GM12878 (cell line): ENCODE measurements at regions not wholly inside any gene's neighbourhood (a gene's known extent, or its start where the extent isn't known, plus 50 kb on each side); places are given as distances from the start of the nearest gene placed in this dataset.

ENCODE experiments used
- ATAC-seq: fragments of 200-7000 bp; cut with Tn5 transposase; 3 replicates; pipeline ENCODE4 v1.9.1; 2020; ENCODE audit warnings: mild to moderate bottlenecking, moderate library complexity
- BruUV-seq: library from RNA; stranded (reverse); fragments of 400-500 nt; replicated peaks from 2 replicates; lab custom pipeline; 2021; lab: Mats Ljungman, UMichigan
- CTCF ChIA-PET: fragments of 300-600 bp; sonication (Branson Sonifier 250); formaldehyde crosslinking; extraction: SDS; loops from one replicate; lab custom pipeline; 2021; ENCODE audit warnings: inconsistent platforms; lab: Yijun Ruan, JAX
- POLR2A ChIA-PET: fragments of 350-600 bp; formaldehyde crosslinking; extraction: SDS; loops from one replicate; lab custom pipeline; 2021; ENCODE audit warnings: inconsistent platforms; lab: Charles Lee
- RAD21 ChIA-PET: fragments of 300-600 bp; sonication (Branson Sonifier 250); formaldehyde crosslinking; loops from one replicate; lab custom pipeline; 2023; ENCODE audit warnings: antibody characterized with exemption; ENCODE audit not compliant: unreplicated experiment; lab: Charles Lee
- SMC1A ChIA-PET: fragments of 300-600 bp; sonication (Branson Sonifier 250); formaldehyde crosslinking; loops from one replicate; lab custom pipeline; 2023; ENCODE audit not compliant: unreplicated experiment, uncharacterized antibody; lab: Charles Lee
- DNase-seq: peaks from one replicate; pipeline ENCODE4 v3.0.0-alpha.2; 2011; ENCODE audit warnings: low read depth, low spot score
- FAIRE-seq: peaks from 3 replicates; lab custom pipeline; 2011; peaks lifted over from hg19 to GRCh38; lab: Jason Lieb, UNC
- H2AFZ ChIP-seq: 2 replicates; pipeline ENCODE4 v1.6.0; 2011; ENCODE audit warnings: low read depth, low read length, control low read depth; ENCODE audit not compliant: control insufficient read depth
- H3K27ac ChIP-seq: 2 replicates; pipeline ENCODE4 v1.5.1; 2011; ENCODE audit warnings: control low read depth; ENCODE audit not compliant: control insufficient read depth, insufficient read depth
- H3K27me3 ChIP-seq, 2 experiments: replicated peaks in 1 of 2; 2 replicates each; pipeline versions ENCODE4 v1.6.0 to v1.6.1; 2011; ENCODE audit warnings: low read length in 1 of 2; ENCODE audit not compliant: control insufficient read depth in 2 of 2, insufficient read depth in 2 of 2
- H3K36me3 ChIP-seq, 2 experiments: 2 replicates each; pipeline ENCODE4 v1.5.1; 2011; ENCODE audit warnings: low read length in 1 of 2; ENCODE audit not compliant: control insufficient read depth in 2 of 2, insufficient read depth in 2 of 2
- H3K4me1 ChIP-seq: 2 replicates; pipeline ENCODE4 v1.6.1; 2011; ENCODE audit warnings: mild to moderate bottlenecking, low read length, moderate library complexity, mixed read lengths; ENCODE audit not compliant: control insufficient read depth, insufficient read depth
- H3K4me2 ChIP-seq: 2 replicates; pipeline ENCODE4 v1.6.0; 2011; ENCODE audit warnings: control low read depth; ENCODE audit not compliant: control insufficient read depth, insufficient read depth
- H3K4me3 ChIP-seq: fragments of 200-600 bp; sonication (generic); 2 replicates; pipeline ENCODE4 v1.5.1; 2016
- H3K79me2 ChIP-seq: 2 replicates; pipeline ENCODE4 v1.6.0; 2011; ENCODE audit warnings: low read length; ENCODE audit not compliant: control insufficient read depth, insufficient read depth
- H3K9ac ChIP-seq: 2 replicates; pipeline ENCODE4 v1.8.0; 2011; ENCODE audit warnings: low read length, control low read depth, mixed read lengths; ENCODE audit not compliant: control insufficient read depth, insufficient read depth
- H3K9me3 ChIP-seq: replicated peaks from 3 replicates; pipeline ENCODE4 v1.5.1; 2011; ENCODE audit warnings: mild to moderate bottlenecking, low read length; ENCODE audit not compliant: control insufficient read depth, insufficient read depth
- H4K20me1 ChIP-seq: 2 replicates; pipeline ENCODE4 v1.6.0; 2011; ENCODE audit not compliant: control insufficient read depth, insufficient read depth
- BRCA1 ChIP-seq: IDR thresholded peaks from 2 replicates; pipeline ENCODE4 v1.6.1; 2011; ENCODE audit warnings: low read depth, low read length, improper control_type of control experiment
- MEF2A ChIP-seq: IDR thresholded peaks from 2 replicates; pipeline ENCODE4 v1.6.1; 2011; ENCODE audit warnings: low read depth, mild to moderate bottlenecking, low read length, moderate library complexity; ENCODE audit not compliant: insufficient read depth
- PRDM15 ChIP-seq: fragments of 450-650 bp; formaldehyde crosslinking; IDR thresholded peaks from 2 replicates; pipeline ENCODE4 v1.4.0; 2020; ENCODE audit warnings: mild to moderate bottlenecking, moderate library complexity
- STAT3 ChIP-seq: IDR thresholded peaks from 2 replicates; pipeline ENCODE4 v1.6.1; 2011; ENCODE audit warnings: low read depth, low read length, improper control_type of control experiment
- USF1 ChIP-seq: IDR thresholded peaks from 2 replicates; pipeline ENCODE4 v1.6.1; 2011; ENCODE audit warnings: borderline replicate concordance, low read depth, mild to moderate bottlenecking, moderate library complexity, mixed read lengths, low read length; ENCODE audit not compliant: insufficient read depth; ENCODE audit errors: extremely low read length
- ZNF687 ChIP-seq: fragments of 450-650 bp; IDR thresholded peaks from 2 replicates; pipeline ENCODE4 v1.6.1; 2017; ENCODE audit warnings: mild to moderate bottlenecking, moderate library complexity
- WGBS: methylation state at CpG from one replicate; pipeline ENCODE4 v1.1.6; 2016; ENCODE audit warnings: low lambda C conversion rate; ENCODE audit not compliant: insufficient replicate concordance, insufficient coverage; ENCODE audit errors: missing lambda C conversion rate; 5-methylcytosine and 5-hydroxymethylcytosine counted together
- in situ Hi-C: fragments of 300-500 bp; cut with MboI; formaldehyde crosslinking; loops from 9 replicates; pipeline ENCODE4 v1.14.3; 2018; ENCODE audit warnings: mixed read lengths
- intact Hi-C: fragments of 100-400 bp; cut with micrococcal nuclease; formaldehyde crosslinking; loops from one replicate; pipeline ENCODE4 v1.14.2; 2022; ENCODE audit not compliant: unreplicated experiment

- TF ChIP-seq BRCA1, result no peak
- TF ChIP-seq, all 136 proteins: peak for 0
- POLR2A ChIA-PET, result no interaction called here
- no peaks in the 10 kb centered on the region for H3K4me1 ChIP-seq
- H3K4me3 ChIP-seq, result no peak overlapping the region
- 63% methylated on average over 20 of the region's 20 CpGs for WGBS
- peaks cover 2 to 9% of the 10 kb centered on the region in 2 experiments; a peak in 3 of 4 replicates for H3K27me3 ChIP-seq
- DNase-seq (no peak), ATAC-seq (no peak), FAIRE-seq (no peak)
- H2AFZ ChIP-seq, result no peak overlapping the region
- no peaks in the 10 kb centered on the region for H3K36me3 ChIP-seq
- no peak overlapping the region for H3K9ac ChIP-seq
- H3K4me2 ChIP-seq, result no peak overlapping the region
- H3K79me2 ChIP-seq, result no peaks in the 10 kb centered on the region
- no TSS peak for BruUV-seq
- SMC1A ChIA-PET, result no interaction called here
- no peak overlapping the region for H3K27ac ChIP-seq
- no peaks in the 10 kb centered on the region for H4K20me1 ChIP-seq
- CTCF ChIA-PET, result interaction anchor here (0.7 to 1.1 kb wide), 2 partner anchors 15 to 17 kb away, joined by 3 read pairs; no protein-coding TSS in a partner anchor
- RAD21 ChIA-PET, result no interaction called here
- intact Hi-C loops (no loop called here), in situ Hi-C loops (no loop called here)
- H3K9me3 ChIP-seq, result no peaks in the 10 kb centered on the region
Observed at GRCh38 chr21:32955311-32956060, 70.2 kb upstream of the OLIG2 start.

GRCh38 chr21:32956061-32956656 lies 69.6 kb upstream of the OLIG2 start:
- DNase-seq, result no peak
- Histone ChIP-seq H3K9ac (no peak overlapping the region), H3K27ac (no peak overlapping the region), H3K79me2 (no peaks in the 10 kb centered on the region), H3K4me2 (no peak overlapping the region), H3K4me1 (no peaks in the 10 kb centered on the region), H3K27me3 (peaks cover 2 to 9% of the 10 kb centered on the region in 2 experiments; a peak in 3 of 4 replicates), H4K20me1 (no peaks in the 10 kb centered on the region), H2AFZ (no peak overlapping the region), H3K4me3 (no peak overlapping the region), H3K9me3 (no peaks in the 10 kb centered on the region), H3K36me3 (no peaks in the 10 kb centered on the region)
- no peak for ATAC-seq
- WGBS, result 37% methylated on average over 10 of the region's 10 CpGs
- intact Hi-C loops (no loop called here), in situ Hi-C loops (no loop called here)
- RAD21 ChIA-PET, result no interaction called here
- CTCF ChIA-PET, result interaction anchor here (1.1 kb wide), 1 partner anchor 17 kb away, joined by 3 read pairs; no protein-coding TSS in a partner anchor
- BruUV-seq, result no TSS peak
- no peak for FAIRE-seq
- SMC1A ChIA-PET, result no interaction called here
- POLR2A ChIA-PET, result no interaction called here
- TF ChIP-seq USF1 (no peak), STAT3 (no peak), ZNF687 (no peak), MEF2A (no peak), PRDM15 (CRISPR knock-in tag) (no peak)
